Loucy (cell line): ENCODE measurements at regions not wholly inside any gene's neighbourhood (a gene's known extent, or its start where the extent isn't known, plus 50 kb on each side); places are given as distances from the start of the nearest gene placed in this dataset.

Source experiments
- H2AFZ ChIP-seq: fragments of 200-600 bp; sonication (generic); 2 replicates; pipeline ENCODE4 v1.6.0; 2016; ENCODE audit warnings: antibody characterized with exemption, mild to moderate bottlenecking, low read length, moderate library complexity
- H3F3A ChIP-seq: fragments of 200-600 bp; 2 replicates; pipeline ENCODE4 v1.6.0; 2016; ENCODE audit warnings: antibody characterized with exemption, low read depth, mild to moderate bottlenecking
- H3K27me3 ChIP-seq: fragments of 200-600 bp; sonication (generic); 2 replicates; pipeline ENCODE4 v1.6.1; 2014; ENCODE audit warnings: low read length, mild to moderate bottlenecking; ENCODE audit not compliant: insufficient read depth, poor library complexity, severe bottlenecking
- H3K36me3 ChIP-seq: fragments of 200-600 bp; sonication (generic); 2 replicates; pipeline ENCODE4 v1.6.1; 2016; ENCODE audit warnings: low read length; ENCODE audit not compliant: insufficient read depth
- H3K4me1 ChIP-seq: fragments of 200-600 bp; sonication (generic); 2 replicates; pipeline ENCODE4 v1.5.1; 2014; ENCODE audit warnings: low read length, mild to moderate bottlenecking; ENCODE audit not compliant: insufficient read depth, poor library complexity, severe bottlenecking
- H3K4me2 ChIP-seq: fragments of 200-600 bp; sonication (generic); 2 replicates; pipeline ENCODE4 v1.6.0; 2014; ENCODE audit warnings: antibody characterized with exemption, low read length, low read depth, mild to moderate bottlenecking; ENCODE audit not compliant: poor library complexity, severe bottlenecking
- H3K4me3 ChIP-seq: fragments of 200-600 bp; sonication (generic); 2 replicates; pipeline ENCODE4 v1.5.1; 2014; ENCODE audit warnings: low read length, mild to moderate bottlenecking, mixed read lengths; ENCODE audit not compliant: poor library complexity, severe bottlenecking
- H3K79me2 ChIP-seq: fragments of 200-600 bp; sonication (generic); 2 replicates; pipeline ENCODE4 v1.6.1; 2014; ENCODE audit warnings: low read length; ENCODE audit not compliant: insufficient read depth
- H3K9ac ChIP-seq: fragments of 200-600 bp; sonication (generic); 2 replicates; pipeline ENCODE4 v1.6.0; 2014; ENCODE audit warnings: mild to moderate bottlenecking, low read depth, low read length, moderate library complexity; ENCODE audit not compliant: poor library complexity, severe bottlenecking
- H3K9me2 ChIP-seq: fragments of 200-600 bp; sonication (generic); replicated peaks from 2 replicates; pipeline ENCODE4 v1.6.1; 2016; ENCODE audit warnings: low read depth, low read length, mixed read lengths
- H3K9me3 ChIP-seq: fragments of 200-600 bp; sonication (generic); 2 replicates; pipeline ENCODE4 v1.6.1; 2014; ENCODE audit warnings: mild to moderate bottlenecking, antibody characterized with exemption, low read length, low read depth; ENCODE audit not compliant: insufficient read depth
- H4K20me1 ChIP-seq: fragments of 200-600 bp; sonication (generic); 2 replicates; pipeline ENCODE4 v1.6.0; 2014; ENCODE audit warnings: antibody characterized with exemption, low read length, mild to moderate bottlenecking; ENCODE audit not compliant: insufficient read depth, poor library complexity, severe bottlenecking
- EZH2phosphoT487 ChIP-seq: fragments of 200-600 bp; IDR thresholded peaks from 2 replicates; pipeline ENCODE4 v1.6.1; 2018; ENCODE audit warnings: antibody characterized with exemption, mild to moderate bottlenecking, moderate library complexity, borderline replicate concordance
- TF ChIP-seq, protein P1 (sequence below): fragments of 200-600 bp; sonication (generic); conservative IDR thresholded peaks from 2 replicates; pipeline ENCODE4 v1.5.1; 2014; ENCODE audit warnings: mild to moderate bottlenecking, antibody characterized with exemption, low read length

DNA sequence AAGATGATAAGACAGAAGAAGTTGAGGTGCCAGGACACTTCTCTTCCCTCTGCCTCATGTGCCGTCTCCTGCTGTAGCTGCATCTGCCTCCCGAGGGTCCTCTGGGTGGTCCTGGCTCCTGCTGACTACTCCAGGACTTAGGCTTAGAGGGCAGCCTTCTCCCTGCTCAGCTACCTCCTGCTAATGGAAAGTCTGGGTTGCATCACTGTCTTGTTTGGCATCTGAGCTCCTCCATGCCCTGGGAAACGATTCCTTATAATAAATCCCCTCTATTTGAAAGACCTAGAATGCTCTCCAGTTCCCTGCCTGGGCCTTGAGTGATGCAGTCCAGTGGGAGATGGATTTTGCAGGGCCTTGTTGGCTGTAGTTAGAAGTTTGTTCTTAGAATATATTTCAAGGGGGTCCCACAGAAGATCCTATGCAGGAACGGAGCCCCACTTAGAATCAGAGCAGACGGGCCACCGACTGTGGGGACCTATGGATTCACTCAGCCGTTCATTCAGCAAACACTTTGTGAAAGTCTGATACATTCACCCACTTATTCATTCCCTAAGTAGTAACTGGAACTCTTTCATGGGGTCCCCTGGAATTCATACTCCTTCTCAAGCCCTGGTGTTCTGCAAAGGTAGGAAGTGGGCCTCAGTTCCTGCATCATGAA is 269.8 kb upstream of the HDAC4 start:
- no peak overlapping the region for H3K9ac ChIP-seq
- H3K4me1 ChIP-seq, result no peaks in the 10 kb centered on the region
- TF ChIP-seq EZH2phosphoT487, result no peak
- TF ChIP-seq, protein P1, sequence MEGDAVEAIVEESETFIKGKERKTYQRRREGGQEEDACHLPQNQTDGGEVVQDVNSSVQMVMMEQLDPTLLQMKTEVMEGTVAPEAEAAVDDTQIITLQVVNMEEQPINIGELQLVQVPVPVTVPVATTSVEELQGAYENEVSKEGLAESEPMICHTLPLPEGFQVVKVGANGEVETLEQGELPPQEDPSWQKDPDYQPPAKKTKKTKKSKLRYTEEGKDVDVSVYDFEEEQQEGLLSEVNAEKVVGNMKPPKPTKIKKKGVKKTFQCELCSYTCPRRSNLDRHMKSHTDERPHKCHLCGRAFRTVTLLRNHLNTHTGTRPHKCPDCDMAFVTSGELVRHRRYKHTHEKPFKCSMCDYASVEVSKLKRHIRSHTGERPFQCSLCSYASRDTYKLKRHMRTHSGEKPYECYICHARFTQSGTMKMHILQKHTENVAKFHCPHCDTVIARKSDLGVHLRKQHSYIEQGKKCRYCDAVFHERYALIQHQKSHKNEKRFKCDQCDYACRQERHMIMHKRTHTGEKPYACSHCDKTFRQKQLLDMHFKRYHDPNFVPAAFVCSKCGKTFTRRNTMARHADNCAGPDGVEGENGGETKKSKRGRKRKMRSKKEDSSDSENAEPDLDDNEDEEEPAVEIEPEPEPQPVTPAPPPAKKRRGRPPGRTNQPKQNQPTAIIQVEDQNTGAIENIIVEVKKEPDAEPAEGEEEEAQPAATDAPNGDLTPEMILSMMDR, result no peak
- H3K27me3 ChIP-seq, result no peaks in the 10 kb centered on the region
- H3K36me3 ChIP-seq, result no peaks in the 10 kb centered on the region
- no peaks in the 10 kb centered on the region for H3K9me3 ChIP-seq
- H3K4me2 ChIP-seq, result no peak overlapping the region
- no peak overlapping the region for H2AFZ ChIP-seq
- no peaks in the 10 kb centered on the region for H3K9me2 ChIP-seq
- no peak overlapping the region for H3K4me3 ChIP-seq
- no peaks in the 10 kb centered on the region for H3K79me2 ChIP-seq
- no peaks in the 10 kb centered on the region for H4K20me1 ChIP-seq
- no peaks in the 10 kb centered on the region for H3F3A ChIP-seq

GRCh38 chr2:239669899-239670460 is 269.2 kb upstream of the HDAC4 start:
- Histone ChIP-seq H3K4me2 (no peak overlapping the region), H3K4me1 (no peaks in the 10 kb centered on the region), H2AFZ (no peak overlapping the region), H4K20me1 (no peaks in the 10 kb centered on the region), H3K79me2 (no peaks in the 10 kb centered on the region), H3K9ac (no peak overlapping the region), H3K4me3 (no peak overlapping the region), H3K9me2 (no peaks in the 10 kb centered on the region), H3K9me3 (peaks cover 1% of the 10 kb centered on the region; the same call in 1 of the 2 replicates), H3F3A (no peaks in the 10 kb centered on the region), H3K27me3 (no peaks in the 10 kb centered on the region), H3K36me3 (no peaks in the 10 kb centered on the region)
- TF ChIP-seq, protein P1, result no peak
- TF ChIP-seq EZH2phosphoT487, result no peak

GRCh38 chr2:239669181-239669898 is 268.5 kb upstream of the HDAC4 start:
- Histone ChIP-seq H3F3A (no peaks in the 10 kb centered on the region), H3K9me2 (no peaks in the 10 kb centered on the region), H3K4me1 (no peaks in the 10 kb centered on the region), H3K27me3 (no peaks in the 10 kb centered on the region), H3K79me2 (no peaks in the 10 kb centered on the region), H3K9me3 (peaks cover 3% of the 10 kb centered on the region; the same call in 1 of the 2 replicates), H3K9ac (no peak overlapping the region), H2AFZ (no peak overlapping the region), H4K20me1 (no peaks in the 10 kb centered on the region), H3K36me3 (no peaks in the 10 kb centered on the region), H3K4me2 (no peak overlapping the region), H3K4me3 (no peak overlapping the region)
- no peak for TF ChIP-seq EZH2phosphoT487
- TF ChIP-seq, protein P1, result no peak
